WTC11 (cell line): ENCODE measurements at regions not wholly inside any gene's neighbourhood (a gene's known extent, or its start where the extent isn't known, plus 50 kb on each side); places are given as distances from the start of the nearest gene placed in this dataset.

Experiments used
- ATAC-seq: fragments of 200-7000 bp; cut with Tn5 transposase; 2 replicates; pipeline ENCODE4 v1.10.0; 2021; ENCODE audit warnings: mild to moderate bottlenecking, moderate library complexity
- CTCF ChIA-PET: fragments of 300-600 bp; sonication (Branson Sonifier 250); formaldehyde crosslinking; loops from one replicate; lab custom pipeline; 2021; ENCODE audit warnings: antibody characterized with exemption; lab: Charles Lee
- POLR2A ChIA-PET: fragments of 350-600 bp; sonication (Branson Sonifier 250); formaldehyde crosslinking; loops from one replicate; lab custom pipeline; 2021; ENCODE audit warnings: antibody characterized with exemption; lab: Charles Lee
- DNase-seq: peaks from one replicate; pipeline ENCODE4 v3.0.0; 2021; ENCODE audit warnings: low spot score
- H3K27ac Mint-ChIP-seq: 2 replicates; pipeline ENCODE4 v1.8.0; 2021; ENCODE audit warnings: mixed read lengths
- H3K27me3 Mint-ChIP-seq: 2 replicates; pipeline ENCODE4 v1.8.0; 2021; ENCODE audit warnings: low read depth, mild to moderate bottlenecking, moderate library complexity, mixed read lengths
- H3K36me3 Mint-ChIP-seq: 2 replicates; pipeline ENCODE4 v1.8.0; 2021; ENCODE audit warnings: mixed read lengths
- H3K4me1 Mint-ChIP-seq: 2 replicates; pipeline ENCODE4 v1.8.0; 2022; ENCODE audit warnings: mixed read lengths
- H3K4me3 Mint-ChIP-seq: 2 replicates; pipeline ENCODE4 v1.8.0; 2021; ENCODE audit warnings: mild to moderate bottlenecking, moderate library complexity, mixed read lengths
- H3K9me3 Mint-ChIP-seq: 2 replicates; pipeline ENCODE4 v1.8.0; 2021; ENCODE audit warnings: mixed read lengths
- CBFB ChIP-seq: sonication (generic); formaldehyde crosslinking; IDR thresholded peaks from 2 replicates; pipeline ENCODE4 v1.8.1; 2022; ENCODE audit warnings: mild to moderate bottlenecking, low read depth, missing genetic modification reagents
- CREB1 ChIP-seq: sonication (generic); formaldehyde crosslinking; IDR thresholded peaks from 2 replicates; pipeline ENCODE4 v1.8.0; 2023; ENCODE audit warnings: mild to moderate bottlenecking, missing genetic modification reagents
- E2F1 ChIP-seq: sonication (generic); formaldehyde crosslinking; IDR thresholded peaks from 2 replicates; pipeline ENCODE4 v1.8.0; 2022; ENCODE audit warnings: mild to moderate bottlenecking, missing genetic modification reagents
- ERG ChIP-seq: fragments of 250-450 bp; sonication (Bioruptor Pico); IDR thresholded peaks from 2 replicates; pipeline ENCODE4 v1.8.0; 2021; ENCODE audit warnings: mild to moderate bottlenecking
- FOXJ3 ChIP-seq: sonication (generic); formaldehyde crosslinking; IDR thresholded peaks from 2 replicates; pipeline ENCODE4 v1.9.0; 2021; ENCODE audit warnings: missing genetic modification reagents, mild to moderate bottlenecking, borderline replicate concordance
- GTF2I ChIP-seq: fragments of 250-450 bp; sonication (Bioruptor Pico); conservative IDR thresholded peaks from 2 replicates; pipeline ENCODE4 v1.4.0; 2021; ENCODE audit warnings: mild to moderate bottlenecking
- HMGXB4 ChIP-seq: sonication (generic); formaldehyde crosslinking; IDR thresholded peaks from 2 replicates; pipeline ENCODE4 v1.8.1; 2023; ENCODE audit warnings: mild to moderate bottlenecking, moderate library complexity, missing genetic modification reagents
- NR2C2 ChIP-seq: sonication (generic); formaldehyde crosslinking; IDR thresholded peaks from 2 replicates; pipeline ENCODE4 v1.8.0; 2022; ENCODE audit warnings: mild to moderate bottlenecking, missing genetic modification reagents
- SOX15 ChIP-seq: fragments of 250-450 bp; sonication (Bioruptor Pico); IDR thresholded peaks from 2 replicates; pipeline ENCODE4 v1.9.0; 2021; ENCODE audit warnings: mild to moderate bottlenecking
- TEAD1 ChIP-seq: sonication (generic); formaldehyde crosslinking; IDR thresholded peaks from 2 replicates; pipeline ENCODE4 v1.8.0; 2022; ENCODE audit warnings: mild to moderate bottlenecking, missing genetic modification reagents
- TP53 ChIP-seq: sonication (generic); formaldehyde crosslinking; IDR thresholded peaks from 2 replicates; pipeline ENCODE4 v1.8.1; 2023; ENCODE audit warnings: mild to moderate bottlenecking, missing genetic modification reagents
- ZNF423 ChIP-seq: fragments of 250-450 bp; sonication (Bioruptor Pico); IDR thresholded peaks from 2 replicates; pipeline ENCODE4 v2.1.2; 2022; ENCODE audit warnings: mild to moderate bottlenecking, moderate library complexity
- ZNF671 ChIP-seq: fragments of 250-450 bp; sonication (Bioruptor Pico); IDR thresholded peaks from 2 replicates; pipeline ENCODE4 v1.8.0; 2021; ENCODE audit warnings: mild to moderate bottlenecking
- TF ChIP-seq, protein P1 (sequence below): sonication (generic); formaldehyde crosslinking; IDR thresholded peaks from 2 replicates; pipeline ENCODE4 v1.8.0; 2023; ENCODE audit warnings: missing genetic modification reagents
- TF ChIP-seq, protein P2 (sequence below): sonication (generic); formaldehyde crosslinking; IDR thresholded peaks from 2 replicates; pipeline ENCODE4 v1.8.1; 2023; ENCODE audit warnings: mild to moderate bottlenecking, missing genetic modification reagents, borderline replicate concordance
- TF ChIP-seq, protein P3 (sequence below): sonication (generic); formaldehyde crosslinking; IDR thresholded peaks from 2 replicates; pipeline ENCODE4 v1.8.1; 2022; ENCODE audit warnings: low read depth, missing genetic modification reagents, borderline replicate concordance

DNA sequence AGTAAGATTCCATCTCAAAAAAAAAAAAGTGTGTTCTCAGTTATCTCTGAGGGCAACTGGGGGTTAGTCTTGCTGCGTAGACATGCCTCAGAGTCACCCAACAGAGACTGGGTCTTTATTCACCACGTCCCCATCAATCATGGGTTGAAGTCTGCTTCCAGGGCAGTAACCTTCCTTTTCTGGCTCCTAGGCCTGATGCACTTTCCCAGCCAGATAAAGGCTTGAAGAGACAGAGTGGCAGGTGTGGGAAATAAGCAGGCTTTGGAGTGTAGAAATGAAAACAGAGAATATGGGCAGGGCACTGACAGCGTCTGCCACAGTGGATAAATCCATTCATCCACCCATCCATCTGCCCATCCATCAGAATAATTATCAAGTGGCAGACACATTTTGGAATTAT is 134.1 kb upstream of the LGALSL start:
- peaks cover 10% of the 10 kb centered on the region for H3K27me3 Mint-ChIP-seq
- H3K4me1 Mint-ChIP-seq = peaks cover 14% of the 10 kb centered on the region
- ATAC-seq (no peak), DNase-seq (no peak)
- H3K4me3 Mint-ChIP-seq = no peak overlapping the region
- no peak for TF ChIP-seq ZNF423 (CRISPR knock-in tag)
- TF ChIP-seq, protein P1, sequence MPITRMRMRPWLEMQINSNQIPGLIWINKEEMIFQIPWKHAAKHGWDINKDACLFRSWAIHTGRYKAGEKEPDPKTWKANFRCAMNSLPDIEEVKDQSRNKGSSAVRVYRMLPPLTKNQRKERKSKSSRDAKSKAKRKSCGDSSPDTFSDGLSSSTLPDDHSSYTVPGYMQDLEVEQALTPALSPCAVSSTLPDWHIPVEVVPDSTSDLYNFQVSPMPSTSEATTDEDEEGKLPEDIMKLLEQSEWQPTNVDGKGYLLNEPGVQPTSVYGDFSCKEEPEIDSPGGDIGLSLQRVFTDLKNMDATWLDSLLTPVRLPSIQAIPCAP = no peak
- TF ChIP-seq, protein P2, sequence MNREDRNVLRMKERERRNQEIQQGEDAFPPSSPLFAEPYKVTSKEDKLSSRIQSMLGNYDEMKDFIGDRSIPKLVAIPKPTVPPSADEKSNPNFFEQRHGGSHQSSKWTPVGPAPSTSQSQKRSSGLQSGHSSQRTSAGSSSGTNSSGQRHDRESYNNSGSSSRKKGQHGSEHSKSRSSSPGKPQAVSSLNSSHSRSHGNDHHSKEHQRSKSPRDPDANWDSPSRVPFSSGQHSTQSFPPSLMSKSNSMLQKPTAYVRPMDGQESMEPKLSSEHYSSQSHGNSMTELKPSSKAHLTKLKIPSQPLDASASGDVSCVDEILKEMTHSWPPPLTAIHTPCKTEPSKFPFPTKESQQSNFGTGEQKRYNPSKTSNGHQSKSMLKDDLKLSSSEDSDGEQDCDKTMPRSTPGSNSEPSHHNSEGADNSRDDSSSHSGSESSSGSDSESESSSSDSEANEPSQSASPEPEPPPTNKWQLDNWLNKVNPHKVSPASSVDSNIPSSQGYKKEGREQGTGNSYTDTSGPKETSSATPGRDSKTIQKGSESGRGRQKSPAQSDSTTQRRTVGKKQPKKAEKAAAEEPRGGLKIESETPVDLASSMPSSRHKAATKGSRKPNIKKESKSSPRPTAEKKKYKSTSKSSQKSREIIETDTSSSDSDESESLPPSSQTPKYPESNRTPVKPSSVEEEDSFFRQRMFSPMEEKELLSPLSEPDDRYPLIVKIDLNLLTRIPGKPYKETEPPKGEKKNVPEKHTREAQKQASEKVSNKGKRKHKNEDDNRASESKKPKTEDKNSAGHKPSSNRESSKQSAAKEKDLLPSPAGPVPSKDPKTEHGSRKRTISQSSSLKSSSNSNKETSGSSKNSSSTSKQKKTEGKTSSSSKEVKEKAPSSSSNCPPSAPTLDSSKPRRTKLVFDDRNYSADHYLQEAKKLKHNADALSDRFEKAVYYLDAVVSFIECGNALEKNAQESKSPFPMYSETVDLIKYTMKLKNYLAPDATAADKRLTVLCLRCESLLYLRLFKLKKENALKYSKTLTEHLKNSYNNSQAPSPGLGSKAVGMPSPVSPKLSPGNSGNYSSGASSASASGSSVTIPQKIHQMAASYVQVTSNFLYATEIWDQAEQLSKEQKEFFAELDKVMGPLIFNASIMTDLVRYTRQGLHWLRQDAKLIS = no peak
- no peak for TF ChIP-seq TP53 (CRISPR knock-in tag)
- TF ChIP-seq HMGXB4 (CRISPR knock-in tag) = no peak
- no peak for TF ChIP-seq FOXJ3 (CRISPR knock-in tag)
- TF ChIP-seq, all 79 proteins: peak for 0
- no peak overlapping the region for H3K27ac Mint-ChIP-seq
- peaks cover 11% of the 10 kb centered on the region for H3K36me3 Mint-ChIP-seq
- ChIA-PET POLR2A (no interaction called here), CTCF (interaction anchor here (1.0 kb wide), 1 partner anchor 11 kb away, joined by 3 read pairs; no protein-coding TSS in a partner anchor)
- H3K9me3 Mint-ChIP-seq = peaks cover 20% of the 10 kb centered on the region

DNA sequence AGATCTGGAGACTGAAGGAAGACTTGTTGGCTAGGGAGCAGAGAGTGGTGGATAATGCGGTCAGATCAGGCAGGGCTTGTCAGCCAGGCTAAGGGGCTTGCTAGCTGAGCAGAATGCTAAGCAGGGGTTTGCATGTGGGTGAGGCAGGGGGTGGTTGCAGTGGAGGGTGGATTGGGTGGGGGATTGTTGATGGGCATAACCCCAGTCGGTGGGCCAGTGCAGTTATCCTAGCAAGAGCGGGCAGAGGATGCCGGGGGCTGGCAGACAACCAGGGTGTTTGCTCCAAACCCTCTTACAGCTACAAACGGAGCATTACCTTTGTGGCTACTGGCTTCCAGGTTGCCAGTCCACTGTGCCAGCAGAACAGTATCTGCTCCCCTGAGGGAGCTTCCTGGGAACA is 131.5 kb upstream of the LGALSL start:
- H3K4me3 Mint-ChIP-seq = no peak overlapping the region
- POLR2A ChIA-PET = no interaction called here
- peaks cover 11% of the 10 kb centered on the region for H3K36me3 Mint-ChIP-seq
- H3K27ac Mint-ChIP-seq = no peak overlapping the region
- TF ChIP-seq NR2C2 (CRISPR knock-in tag) (no peak), ERG (CRISPR knock-in tag) (no peak), CREB1 (CRISPR knock-in tag) (no peak), CBFB (CRISPR knock-in tag) (no peak), GTF2I (CRISPR knock-in tag) (no peak), TEAD1 (CRISPR knock-in tag) (no peak), E2F1 (CRISPR knock-in tag) (no peak)
- peaks cover 27% of the 10 kb centered on the region for H3K4me1 Mint-ChIP-seq
- peaks cover 20% of the 10 kb centered on the region for H3K9me3 Mint-ChIP-seq
- ATAC-seq (no peak), DNase-seq (no peak)
- CTCF ChIA-PET = interaction anchor here (0.8 to 1.8 kb wide), 3 partner anchors 9 to 273 kb away, joined by 3 to 12 read pairs (median 4); no protein-coding TSS in a partner anchor
- no peaks in the 10 kb centered on the region; the same call in none of the 2 replicates for H3K27me3 Mint-ChIP-seq

DNA sequence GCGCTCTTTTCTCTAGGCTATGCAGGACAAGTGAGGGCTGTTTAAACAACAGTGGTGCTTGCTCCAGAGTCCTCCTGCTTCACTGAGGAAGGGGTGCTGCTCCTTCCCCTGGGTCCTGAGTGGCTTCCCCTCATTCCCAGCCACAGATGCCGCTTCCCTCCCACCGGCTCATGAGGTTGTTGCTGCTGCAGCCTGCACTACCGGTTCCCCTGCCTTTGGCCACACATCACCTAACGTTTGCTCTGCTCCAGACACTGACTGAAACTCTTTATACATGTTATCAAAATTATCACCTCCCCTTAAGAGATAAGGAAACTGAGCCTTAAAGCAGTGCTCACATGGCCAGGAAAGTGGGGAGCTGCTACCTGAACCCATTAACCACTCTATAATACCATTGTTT is 130.8 kb upstream of the LGALSL start:
- POLR2A ChIA-PET = no interaction called here
- peaks cover 20% of the 10 kb centered on the region for H3K9me3 Mint-ChIP-seq
- ATAC-seq (no peak), DNase-seq (no peak)
- CTCF ChIA-PET = interaction anchor here (0.5 to 1.8 kb wide), 4 partner anchors 8 to 273 kb away, joined by 3 to 12 read pairs (median 4); no protein-coding TSS in a partner anchor
- H3K4me1 Mint-ChIP-seq = peaks cover 33% of the 10 kb centered on the region
- no peak overlapping the region for H3K27ac Mint-ChIP-seq
- H3K4me3 Mint-ChIP-seq = no peak overlapping the region
- H3K27me3 Mint-ChIP-seq = no peaks in the 10 kb centered on the region; the same call in none of the 2 replicates
- H3K36me3 Mint-ChIP-seq = peaks cover 11% of the 10 kb centered on the region
- TF ChIP-seq ERG (CRISPR knock-in tag) = no peak
- no peak for TF ChIP-seq SOX15 (CRISPR knock-in tag)
- no peak for TF ChIP-seq ZNF671 (CRISPR knock-in tag)
- TF ChIP-seq, protein P3, sequence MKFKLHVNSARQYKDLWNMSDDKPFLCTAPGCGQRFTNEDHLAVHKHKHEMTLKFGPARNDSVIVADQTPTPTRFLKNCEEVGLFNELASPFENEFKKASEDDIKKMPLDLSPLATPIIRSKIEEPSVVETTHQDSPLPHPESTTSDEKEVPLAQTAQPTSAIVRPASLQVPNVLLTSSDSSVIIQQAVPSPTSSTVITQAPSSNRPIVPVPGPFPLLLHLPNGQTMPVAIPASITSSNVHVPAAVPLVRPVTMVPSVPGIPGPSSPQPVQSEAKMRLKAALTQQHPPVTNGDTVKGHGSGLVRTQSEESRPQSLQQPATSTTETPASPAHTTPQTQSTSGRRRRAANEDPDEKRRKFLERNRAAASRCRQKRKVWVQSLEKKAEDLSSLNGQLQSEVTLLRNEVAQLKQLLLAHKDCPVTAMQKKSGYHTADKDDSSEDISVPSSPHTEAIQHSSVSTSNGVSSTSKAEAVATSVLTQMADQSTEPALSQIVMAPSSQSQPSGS (CRISPR knock-in tag) = no peak
